ENCODE measurements at regions not wholly inside any gene's neighbourhood (a gene's known extent, or its start where the extent isn't known, plus 50 kb on each side); places are given as distances from the start of the nearest gene placed in this dataset.
"Not testable (repeated sequence)": the region's sequence is repeated elsewhere in the genome, so short reads cannot be mapped to it uniquely, and the experiment has no call there.

GRCh38 chr7:67637023-67637358 lies 640.4 kb downstream of the TYW1 start:
- H3K4me1 ChIP-seq (ENCODE audit: control insufficient read depth in 4 of 4, insufficient read depth in 4 of 4, low read length in 3 of 4): no peaks in the 10 kb centered on the region
- 49% methylated on average over 2 of the region's 2 CpGs for WGBS
- no peaks in the 10 kb centered on the region for H3K36me3 ChIP-seq (ENCODE audit: control insufficient read depth in 4 of 4, insufficient read depth in 3 of 4, low read depth in 1 of 4, low read length in 3 of 4)
- TF ChIP-seq HNF4A (conservative IDR thresholded peaks at IDR 0.05) (no peak), TAF1 (conservative IDR thresholded peaks at IDR 0.05) (no peak), RAD21 (IDR thresholded peaks at IDR 0.05) (peak; percentile 74 to 87), GABPA (IDR thresholded peaks at IDR 0.05 in 1 of 2, conservative IDR thresholded peaks at IDR 0.05 in 1 of 2) (no peak), JUND (IDR thresholded peaks at IDR 0.05) (no peak), ATF3 (IDR thresholded peaks at IDR 0.05) (no peak), NR2F2 (IDR thresholded peaks at IDR 0.05) (no peak), FOXA2 (IDR thresholded peaks at IDR 0.05) (no peak), RXRA (IDR thresholded peaks at IDR 0.05) (no peak), HNF4G (IDR thresholded peaks at IDR 0.05) (no peak), CTCF (IDR thresholded peaks at IDR 0.05; ENCODE audit: low read depth, low read length, missing input control) (peak; percentile 28), SP1 (IDR thresholded peaks at IDR 0.05) (no peak)
- no peak for DNase-seq (ENCODE audit: low spot score)
- H3K4me3 ChIP-seq (ENCODE audit: low read depth in 1 of 3, low read length in 3 of 3): no peak overlapping the region
- H3K27ac ChIP-seq (ENCODE audit: low read depth in 1 of 2, low read length in 2 of 2): no peak overlapping the region
- no peaks in the 10 kb centered on the region for H3K9me3 ChIP-seq (ENCODE audit: control insufficient read depth in 4 of 4, low read length in 3 of 4)
- no peaks in the 10 kb centered on the region for H3K27me3 ChIP-seq (ENCODE audit: control insufficient read depth in 4 of 4, insufficient read depth in 4 of 4, low read length in 3 of 4)
- H3K9ac ChIP-seq (ENCODE audit: low read depth in 1 of 2, low read length in 2 of 2): no peak overlapping the region

GRCh38 chr7:67642542-67642941 lies 645.9 kb downstream of the TYW1 start:
- not testable (repeated sequence) for H3K9me3 ChIP-seq (ENCODE audit: control insufficient read depth in 4 of 4, low read length in 3 of 4); H3K9ac ChIP-seq (ENCODE audit: low read depth in 1 of 2, low read length in 2 of 2); H3K4me3 ChIP-seq (ENCODE audit: low read depth in 1 of 3, low read length in 3 of 3); H3K27me3 ChIP-seq (ENCODE audit: control insufficient read depth in 4 of 4, insufficient read depth in 4 of 4, low read length in 3 of 4); H3K4me1 ChIP-seq (ENCODE audit: control insufficient read depth in 4 of 4, insufficient read depth in 4 of 4, low read length in 3 of 4); H3K36me3 ChIP-seq (ENCODE audit: control insufficient read depth in 4 of 4, insufficient read depth in 3 of 4, low read depth in 1 of 4, low read length in 3 of 4); H3K27ac ChIP-seq (ENCODE audit: low read depth in 1 of 2, low read length in 2 of 2); DNase-seq (ENCODE audit: low spot score)
- 93% methylated on average over 3 of the region's 3 CpGs for WGBS

- Histone ChIP-seq H3K4me3 (ENCODE audit: low read depth in 1 of 3, low read length in 3 of 3) (no peak overlapping the region), H3K36me3 (ENCODE audit: control insufficient read depth in 4 of 4, insufficient read depth in 3 of 4, low read depth in 1 of 4, low read length in 3 of 4) (no peaks in the 10 kb centered on the region), H3K9ac (ENCODE audit: low read depth in 1 of 2, low read length in 2 of 2) (no peak overlapping the region), H3K4me1 (ENCODE audit: control insufficient read depth in 4 of 4, insufficient read depth in 4 of 4, low read length in 3 of 4) (no peaks in the 10 kb centered on the region), H3K9me3 (ENCODE audit: control insufficient read depth in 4 of 4, low read length in 3 of 4) (no peaks in the 10 kb centered on the region), H3K27me3 (ENCODE audit: control insufficient read depth in 4 of 4, insufficient read depth in 4 of 4, low read length in 3 of 4) (no peaks in the 10 kb centered on the region), H3K27ac (ENCODE audit: low read depth in 1 of 2, low read length in 2 of 2) (no peak overlapping the region)
- no peak for DNase-seq (ENCODE audit: low spot score)
- 79% methylated on average over 3 of the region's 3 CpGs for WGBS
- TF ChIP-seq ATF3 (IDR thresholded peaks at IDR 0.05) (no peak), ZBTB33 (IDR thresholded peaks at IDR 0.05) (no peak), FOXA1 (IDR thresholded peaks at IDR 0.05) (no peak), HNF4G (IDR thresholded peaks at IDR 0.05) (no peak), HNF4A (conservative IDR thresholded peaks at IDR 0.05) (no peak), GABPA (IDR thresholded peaks at IDR 0.05 in 1 of 2, conservative IDR thresholded peaks at IDR 0.05 in 1 of 2) (no peak), JUND (IDR thresholded peaks at IDR 0.05) (no peak), RXRA (IDR thresholded peaks at IDR 0.05) (no peak), NR2F2 (IDR thresholded peaks at IDR 0.05) (no peak), YY1 (IDR thresholded peaks at IDR 0.05) (no peak), CTCF (IDR thresholded peaks at IDR 0.05; ENCODE audit: low read depth, low read length, missing input control) (no peak), RAD21 (IDR thresholded peaks at IDR 0.05) (no peak), SP1 (IDR thresholded peaks at IDR 0.05) (no peak), MAX (IDR thresholded peaks at IDR 0.05) (no peak), FOXA2 (IDR thresholded peaks at IDR 0.05) (no peak), EGR1 (IDR thresholded peaks at IDR 0.05; ENCODE audit: low read depth in 2 of 2) (no peak), REST (IDR thresholded peaks at IDR 0.05) (no peak), TAF1 (conservative IDR thresholded peaks at IDR 0.05) (no peak)
Observed at GRCh38 chr7:67644151-67644550, 647.5 kb downstream of the TYW1 start.
